ENCODE measurements at regions not wholly inside any gene's neighbourhood (a gene's known extent, or its start where the extent isn't known, plus 50 kb on each side); places are given as distances from the start of the nearest gene placed in this dataset.

DNA sequence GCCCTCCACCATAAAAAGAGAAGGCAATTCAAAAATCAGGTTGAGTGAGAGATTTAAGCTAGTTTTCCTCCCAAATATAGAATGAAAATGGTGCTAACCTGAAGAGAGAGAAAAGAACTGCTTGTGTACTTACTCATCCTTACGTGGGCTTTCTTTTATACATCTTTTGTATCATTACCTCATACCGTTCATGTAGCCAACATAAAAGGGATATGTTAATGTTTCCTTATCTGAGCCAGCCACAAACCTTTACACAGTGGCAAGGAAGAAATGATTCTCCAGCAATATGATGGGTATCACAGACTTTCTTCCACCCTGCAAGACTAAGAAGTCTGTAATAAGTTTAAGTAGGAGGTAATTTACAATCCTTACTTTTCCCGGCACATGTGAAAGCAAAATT lies 600.8 kb upstream of the ZNF385D start:
- no peak for TF ChIP-seq POLR2AphosphoS5 (IDR thresholded peaks at IDR 0.05)
- no peak for TF ChIP-seq CTCF (IDR thresholded peaks at IDR 0.05)
- TF ChIP-seq POLR2A (IDR thresholded peaks at IDR 0.05) = no peak
